HCT116 (cell line): ENCODE measurements at regions not wholly inside any gene's neighbourhood (a gene's known extent, or its start where the extent isn't known, plus 50 kb on each side); places are given as distances from the start of the nearest gene placed in this dataset.

Source experiments
- ATAC-seq: fragments of 200-7000 bp; cut with Tn5 transposase; 2 replicates; pipeline ENCODE4 v1.9.1; 2020; ENCODE audit warnings: mild to moderate bottlenecking, moderate library complexity
- BruUV-seq: library from RNA; stranded (reverse); fragments of 400-500 nt; replicated peaks from 2 replicates; lab custom pipeline; 2021; lab: Mats Ljungman, UMichigan
- CTCF ChIA-PET: fragments of 300-600 bp; sonication (Branson Sonifier 250); formaldehyde crosslinking; loops from one replicate; lab custom pipeline; 2021; ENCODE audit warnings: antibody characterized with exemption; lab: Charles Lee
- POLR2A ChIA-PET: fragments of 300-600, 350-600 bp; sonication (Branson Sonifier 250); formaldehyde crosslinking; loops from one replicate; lab custom pipeline; 2021; ENCODE audit warnings: antibody characterized with exemption; lab: Charles Lee
- RAD21 ChIA-PET, 2 experiments: fragments of 300-600 bp; sonication (Branson Sonifier 250); formaldehyde crosslinking; loops; one replicate each; lab custom pipeline; 2023; ENCODE audit warnings: low total read pairs in 2 of 2; ENCODE audit not compliant: uncharacterized antibody in 2 of 2, unreplicated experiment in 2 of 2, low non-redundant PET in 1 of 2; lab: Charles Lee
- DNase-seq: peaks from one replicate; pipeline ENCODE4 v3.0.0-alpha.2; 2010; ENCODE audit warnings: low read depth, low spot score
- H2AFZ ChIP-seq: fragments of 200-600 bp; shearing (Covaris generic), sonication (generic); 2 replicates; pipeline ENCODE4 v1.6.1; 2017; ENCODE audit warnings: low read depth, mixed run types, mixed read lengths, antibody characterized with exemption, low read length; ENCODE audit not compliant: poor library complexity, severe bottlenecking
- H3K27ac ChIP-seq: 2 replicates; pipeline ENCODE4 v1.5.1; 2012; ENCODE audit warnings: low read depth, low read length
- H3K27me3 ChIP-seq: fragments of 200-600 bp; sonication (generic); 2 replicates; pipeline ENCODE4 v1.6.1; 2016; ENCODE audit warnings: mixed run types, low read length, mixed read lengths; ENCODE audit not compliant: insufficient read depth
- H3K36me3 ChIP-seq, 2 experiments: fragments of 200-500 bp in 1 of 2; fragments of 200-600 bp in 1 of 2; sonication (Bioruptor generic) in 1 of 2; sonication (generic) in 1 of 2; 2 replicates each; pipeline versions ENCODE4 v1.5.1 to v1.6.1; 2014 to 2016; ENCODE audit warnings: low read length in 2 of 2, inconsistent platforms in 1 of 2, mixed read lengths in 1 of 2, mixed run types in 1 of 2; ENCODE audit not compliant: insufficient read depth in 2 of 2, control insufficient read depth in 1 of 2
- H3K4me1 ChIP-seq, 2 experiments: fragments of 200-600 bp in 1 of 2; sonication (generic) in 1 of 2; 2 replicates each; pipeline versions ENCODE4 v1.5.1 to v1.6.1; 2012 to 2017; ENCODE audit warnings: low read length in 2 of 2, inconsistent platforms in 1 of 2, mild to moderate bottlenecking in 1 of 2, mixed read lengths in 1 of 2, mixed run types in 1 of 2, moderate library complexity in 1 of 2; ENCODE audit not compliant: insufficient read depth in 2 of 2, control insufficient read depth in 1 of 2
- H3K4me2 ChIP-seq: fragments of 200-600 bp; sonication (generic); 2 replicates; pipeline ENCODE4 v1.6.1; 2017; ENCODE audit warnings: mixed run types, low read length, mixed read lengths
- H3K4me3 ChIP-seq, 2 experiments: fragments of 200-600 bp in 1 of 2; sonication (generic) in 1 of 2; replicated peaks in 1 of 2; 2 replicates each; pipeline ENCODE4 v1.5.1; 2011 to 2016; ENCODE audit warnings: low read length in 2 of 2, control low read depth in 1 of 2, low read depth in 1 of 2, mild to moderate bottlenecking in 1 of 2, mixed read lengths in 1 of 2, mixed run types in 1 of 2
- H3K79me2 ChIP-seq: fragments of 200-600 bp; sonication (generic); 2 replicates; pipeline ENCODE4 v1.6.1; 2017; ENCODE audit warnings: mild to moderate bottlenecking, mixed run types, low read length, moderate library complexity, mixed read lengths; ENCODE audit not compliant: insufficient read depth
- H3K9ac ChIP-seq: fragments of 200-600 bp; sonication (generic); 2 replicates; pipeline ENCODE4 v1.6.1; 2016; ENCODE audit warnings: low read length, mixed read lengths
- H3K9me2 ChIP-seq: fragments of 200-600 bp; sonication (generic), shearing (Covaris generic); 2 replicates; pipeline ENCODE4 v1.6.1; 2017; ENCODE audit warnings: mixed run types, mild to moderate bottlenecking, moderate library complexity; ENCODE audit not compliant: insufficient read depth
- H3K9me3 ChIP-seq, 2 experiments: fragments of 200-500 bp in 1 of 2; fragments of 200-600 bp in 1 of 2; sonication (Bioruptor generic) in 1 of 2; sonication (generic) in 1 of 2; 2 replicates each; pipeline ENCODE4 v1.6.1; 2014 to 2017; ENCODE audit warnings: low read length in 2 of 2, mixed read lengths in 2 of 2, inconsistent platforms in 1 of 2, low read depth in 1 of 2, mild to moderate bottlenecking in 1 of 2, mixed run types in 1 of 2, moderate library complexity in 1 of 2; ENCODE audit not compliant: control insufficient read depth in 1 of 2, insufficient read depth in 1 of 2
- H4K20me1 ChIP-seq: fragments of 200-600 bp; sonication (generic), shearing (Covaris generic); 2 replicates; pipeline ENCODE4 v1.6.1; 2017; ENCODE audit warnings: mixed run types, mild to moderate bottlenecking, moderate library complexity; ENCODE audit not compliant: insufficient read depth
- CBX3 ChIP-seq: IDR thresholded peaks from 2 replicates; pipeline ENCODE4 v1.6.1; 2012; ENCODE audit warnings: low read depth
- CEBPB ChIP-seq: IDR thresholded peaks from 2 replicates; pipeline ENCODE4 v1.6.1; 2012; ENCODE audit warnings: low read depth
- CTCF ChIP-seq, 3 experiments: fragments of 200-600 bp in 1 of 3; sonication (generic) in 1 of 3; IDR thresholded peaks in 2 of 3; conservative IDR thresholded peaks in 1 of 3; 2 replicates each; pipeline ENCODE4 v1.5.1; 2012 to 2017; ENCODE audit warnings: low read depth in 2 of 3, low read length in 2 of 3, antibody characterized with exemption in 1 of 3, borderline replicate concordance in 1 of 3, control low read depth in 1 of 3, mild to moderate bottlenecking in 1 of 3, mixed read lengths in 1 of 3, mixed run types in 1 of 3, moderate library complexity in 1 of 3; ENCODE audit not compliant: insufficient read depth in 1 of 3
- EGR1 ChIP-seq: IDR thresholded peaks from 2 replicates; pipeline ENCODE4 v1.6.1; 2012; ENCODE audit warnings: low read depth
- ELF1 ChIP-seq: IDR thresholded peaks from 2 replicates; pipeline ENCODE4 v1.6.1; 2012; ENCODE audit warnings: low read depth, borderline replicate concordance
- FOSL1 ChIP-seq: IDR thresholded peaks from 2 replicates; pipeline ENCODE4 v1.6.1; 2012; ENCODE audit warnings: low read depth
- JUND ChIP-seq: IDR thresholded peaks from 2 replicates; pipeline ENCODE4 v1.6.1; 2012
- POLR2A ChIP-seq: IDR thresholded peaks from 2 replicates; pipeline ENCODE4 v1.7.0; 2011; ENCODE audit warnings: borderline replicate concordance; ENCODE audit not compliant: insufficient read depth, insufficient read length; ENCODE audit errors: extremely low read depth
- POLR2AphosphoS5 ChIP-seq: IDR thresholded peaks from 2 replicates; pipeline ENCODE4 v1.6.1; 2011; ENCODE audit warnings: mild to moderate bottlenecking, low read depth, low read length, moderate library complexity
- SP1 ChIP-seq: IDR thresholded peaks from 2 replicates; pipeline ENCODE4 v1.6.1; 2012; ENCODE audit warnings: low read depth
- ZBTB33 ChIP-seq: IDR thresholded peaks from 2 replicates; pipeline ENCODE4 v1.6.1; 2011; ENCODE audit warnings: mild to moderate bottlenecking, low read length, moderate library complexity; ENCODE audit not compliant: insufficient replicate concordance; ENCODE audit errors: extremely low read depth
- ZFX ChIP-seq: fragments of 450-650 bp; IDR thresholded peaks from 2 replicates; pipeline ENCODE4 v1.6.1; 2017
- ZNF274 ChIP-seq: fragments of 200-500 bp; sonication (Bioruptor generic); IDR thresholded peaks from 2 replicates; pipeline ENCODE4 v1.6.1; 2014; ENCODE audit warnings: mild to moderate bottlenecking, low read depth, low read length, inconsistent platforms
- intact Hi-C: fragments of 100-400 bp; cut with micrococcal nuclease; formaldehyde crosslinking; loops from 2 replicates; pipeline ENCODE4 v1.10.0; 2022

GRCh38 chr12:92055877-92056276 lies 89.8 kb downstream of the BTG1 start:
- POLR2A ChIA-PET: no interaction called here
- no TSS peak for BruUV-seq
- CTCF ChIA-PET: no interaction called here

GRCh38 chr12:92051441-92051840 lies 94.2 kb downstream of the BTG1 start:
- no peaks in the 10 kb centered on the region for H4K20me1 ChIP-seq
- H3K4me2 ChIP-seq: no peak overlapping the region
- H3K9me2 ChIP-seq: no peaks in the 10 kb centered on the region; the same call in 1 of the 2 replicates
- H3K36me3 ChIP-seq: no peaks in the 10 kb centered on the region
- DNase-seq: no peak
- intact Hi-C loops: no loop called here
- TF ChIP-seq SP1 (no peak), FOSL1 (no peak), EGR1 (no peak), ZBTB33 (no peak), POLR2AphosphoS5 (no peak), CEBPB (no peak), POLR2A (no peak), ZFX (no peak), CBX3 (no peak), CTCF (IDR thresholded peaks at IDR 0.05 in 2 of 3, conservative IDR thresholded peaks at IDR 0.05 in 1 of 3; ENCODE audit: borderline replicate concordance in 1 of 3, insufficient read depth in 1 of 3, low read depth in 2 of 3, low read length in 2 of 3) (no peak), ELF1 (no peak), ZNF274 (no peak), JUND (no peak)
- no peak overlapping the region for H3K9ac ChIP-seq
- ChIA-PET RAD21 (no interaction called here), CTCF (no interaction called here), POLR2A (no interaction called here)
- H3K4me3 ChIP-seq: no peak overlapping the region
- BruUV-seq: no TSS peak
- no peak overlapping the region for H3K27ac ChIP-seq
- H3K27me3 ChIP-seq: no peaks in the 10 kb centered on the region
- ATAC-seq: no peak
- H2AFZ ChIP-seq: no peak overlapping the region
- H3K4me1 ChIP-seq: peaks cover 0 to 4% of the 10 kb centered on the region in 2 experiments; a peak in 2 of 4 replicates
- H3K79me2 ChIP-seq: no peaks in the 10 kb centered on the region
- H3K9me3 ChIP-seq: no peaks in the 10 kb centered on the region

More at GRCh38 chr12:92055877-92056276, 89.8 kb downstream of the BTG1 start:
- Histone ChIP-seq H3K4me1 (peaks cover 0 to 8% of the 10 kb centered on the region in 2 experiments; a peak in 2 of 4 replicates), H2AFZ (no peak overlapping the region), H3K27ac (no peak overlapping the region), H3K9ac (no peak overlapping the region), H3K79me2 (no peaks in the 10 kb centered on the region), H3K9me3 (no peaks in the 10 kb centered on the region), H3K9me2 (no peaks in the 10 kb centered on the region; the same call in 1 of the 2 replicates), H3K4me3 (no peak overlapping the region), H3K36me3 (no peaks in the 10 kb centered on the region), H3K27me3 (no peaks in the 10 kb centered on the region), H3K4me2 (peak overlapping the region; percentile 22; the same call in 1 of the 2 replicates), H4K20me1 (no peaks in the 10 kb centered on the region)
- no peak for DNase-seq
- intact Hi-C loops: no loop called here
- RAD21 ChIA-PET: no interaction called here
- no peak for ATAC-seq
- TF ChIP-seq JUND: 0 out of 2 replicates have a peak, but pooled peaks have one; percentile 17
- peak; percentile 33; the same call in 1 of the 2 replicates for TF ChIP-seq FOSL1
- no peak for TF ChIP-seq CBX3
- TF ChIP-seq ZFX: no peak
